SW 1271 (cell line): ENCODE measurements at regions not wholly inside any gene's neighbourhood (a gene's known extent, or its start where the extent isn't known, plus 50 kb on each side); places are given as distances from the start of the nearest gene placed in this dataset.

ENCODE experiments used
- DNase-seq, 2 experiments: peaks; one replicate each; lab custom pipeline; 2025; lab: John Stamatoyannopoulos, UW

- DNase-seq: no peak
Observed at GRCh38 chr10:117425974-117426566, 50.8 kb upstream of the PDZD8 start.

- DNase-seq: no peak
Observed at GRCh38 chr10:117424883-117425649, 49.8 kb upstream of the PDZD8 start.
